Endothelial cell of umbilical vein (primary cell): ENCODE measurements at regions not wholly inside any gene's neighbourhood (a gene's known extent, or its start where the extent isn't known, plus 50 kb on each side); places are given as distances from the start of the nearest gene placed in this dataset.

Experiments used
- EZH2 ChIP-seq: IDR thresholded peaks from 2 replicates; pipeline ENCODE4 v1.6.1; 2012; ENCODE audit warnings: borderline replicate concordance, low read depth, mild to moderate bottlenecking, moderate library complexity, low read length, inconsistent platforms; ENCODE audit not compliant: severe bottlenecking
- MYC ChIP-seq: IDR thresholded peaks from one replicate; pipeline ENCODE4 v1.6.1; 2011; ENCODE audit warnings: mild to moderate bottlenecking, low read depth, low read length
- POLR2A ChIP-seq: IDR thresholded peaks from 2 replicates; pipeline ENCODE4 v1.6.1; 2012; ENCODE audit warnings: low read depth, mild to moderate bottlenecking, control low read depth, low read length
- TF ChIP-seq, protein P1 (sequence below), 2 donors: IDR thresholded peaks; 1 replicate in 1 of 2; 2 replicates in 1 of 2; pipeline ENCODE4 v1.5.1; 2011; ENCODE audit warnings: low read length in 2 of 2, mild to moderate bottlenecking in 2 of 2, moderate library complexity in 2 of 2, control low read depth in 1 of 2, inconsistent platforms in 1 of 2, low read depth in 1 of 2; ENCODE audit not compliant: insufficient read depth in 1 of 2; ENCODE audit errors: extremely low read depth in 1 of 2

DNA sequence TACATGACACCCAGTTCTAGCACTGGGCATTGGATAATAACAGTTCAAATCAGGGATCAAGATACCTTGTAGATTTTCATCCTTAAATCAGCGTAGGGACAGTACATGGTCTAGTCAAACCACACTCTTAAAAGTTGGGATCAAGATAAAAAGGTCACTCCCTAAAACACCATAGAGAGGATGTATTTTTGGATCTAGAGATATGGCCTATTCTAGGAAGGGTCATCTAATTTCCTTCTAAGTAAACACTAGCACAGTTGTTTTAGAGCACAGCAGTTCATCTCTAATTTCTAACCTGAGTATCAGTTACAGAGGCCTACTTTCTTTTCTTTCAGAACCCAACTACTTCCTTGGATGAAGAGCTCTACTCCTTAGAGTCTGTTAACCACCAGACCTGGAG, 166.4 kb upstream of the GRIN3A start:
- TF ChIP-seq, protein P1, sequence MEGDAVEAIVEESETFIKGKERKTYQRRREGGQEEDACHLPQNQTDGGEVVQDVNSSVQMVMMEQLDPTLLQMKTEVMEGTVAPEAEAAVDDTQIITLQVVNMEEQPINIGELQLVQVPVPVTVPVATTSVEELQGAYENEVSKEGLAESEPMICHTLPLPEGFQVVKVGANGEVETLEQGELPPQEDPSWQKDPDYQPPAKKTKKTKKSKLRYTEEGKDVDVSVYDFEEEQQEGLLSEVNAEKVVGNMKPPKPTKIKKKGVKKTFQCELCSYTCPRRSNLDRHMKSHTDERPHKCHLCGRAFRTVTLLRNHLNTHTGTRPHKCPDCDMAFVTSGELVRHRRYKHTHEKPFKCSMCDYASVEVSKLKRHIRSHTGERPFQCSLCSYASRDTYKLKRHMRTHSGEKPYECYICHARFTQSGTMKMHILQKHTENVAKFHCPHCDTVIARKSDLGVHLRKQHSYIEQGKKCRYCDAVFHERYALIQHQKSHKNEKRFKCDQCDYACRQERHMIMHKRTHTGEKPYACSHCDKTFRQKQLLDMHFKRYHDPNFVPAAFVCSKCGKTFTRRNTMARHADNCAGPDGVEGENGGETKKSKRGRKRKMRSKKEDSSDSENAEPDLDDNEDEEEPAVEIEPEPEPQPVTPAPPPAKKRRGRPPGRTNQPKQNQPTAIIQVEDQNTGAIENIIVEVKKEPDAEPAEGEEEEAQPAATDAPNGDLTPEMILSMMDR (IDR thresholded peaks at IDR 0.05; ENCODE audit: extremely low read depth in 1 of 2, insufficient read depth in 1 of 2, low read depth in 1 of 2, low read length in 2 of 2): no peak
- no peak for TF ChIP-seq POLR2A
- TF ChIP-seq MYC: no peak
- no peak for TF ChIP-seq EZH2
